ENCODE measurements at regions not wholly inside any gene's neighbourhood (a gene's known extent, or its start where the extent isn't known, plus 50 kb on each side); places are given as distances from the start of the nearest gene placed in this dataset.

GRCh38 chr7:54880326-54880989 lies 121.4 kb upstream of the SEC61G start:
- intact Hi-C loops (cut with DNase I; ENCODE audit: low total_unique reads), result no loop called here
- Histone ChIP-seq H3K4me1 (peaks cover 0 to 6% (median 0%) of the 10 kb centered on the region in 6 donors), H3K9me3 (no peaks in the 10 kb centered on the region), H3K36me3 (no peaks in the 10 kb centered on the region), H3K27me3 (replicated peaks in 1 of 7) (no peaks in the 10 kb centered on the region), H3K27ac (peak overlapping the region in 5 of 8 donors; percentile 14 to 58 (median 28)), H3K4me3 (no peak overlapping the region)
- WGBS, 5 donors, result 62 to 70% (median 65%) methylated on average over 11 of the region's 11 CpGs
- TF ChIP-seq POLR2A (IDR thresholded peaks at IDR 0.05) (no peak), POLR2AphosphoS5 (IDR thresholded peaks at IDR 0.05) (no peak)
- TF ChIP-seq, protein P1, sequence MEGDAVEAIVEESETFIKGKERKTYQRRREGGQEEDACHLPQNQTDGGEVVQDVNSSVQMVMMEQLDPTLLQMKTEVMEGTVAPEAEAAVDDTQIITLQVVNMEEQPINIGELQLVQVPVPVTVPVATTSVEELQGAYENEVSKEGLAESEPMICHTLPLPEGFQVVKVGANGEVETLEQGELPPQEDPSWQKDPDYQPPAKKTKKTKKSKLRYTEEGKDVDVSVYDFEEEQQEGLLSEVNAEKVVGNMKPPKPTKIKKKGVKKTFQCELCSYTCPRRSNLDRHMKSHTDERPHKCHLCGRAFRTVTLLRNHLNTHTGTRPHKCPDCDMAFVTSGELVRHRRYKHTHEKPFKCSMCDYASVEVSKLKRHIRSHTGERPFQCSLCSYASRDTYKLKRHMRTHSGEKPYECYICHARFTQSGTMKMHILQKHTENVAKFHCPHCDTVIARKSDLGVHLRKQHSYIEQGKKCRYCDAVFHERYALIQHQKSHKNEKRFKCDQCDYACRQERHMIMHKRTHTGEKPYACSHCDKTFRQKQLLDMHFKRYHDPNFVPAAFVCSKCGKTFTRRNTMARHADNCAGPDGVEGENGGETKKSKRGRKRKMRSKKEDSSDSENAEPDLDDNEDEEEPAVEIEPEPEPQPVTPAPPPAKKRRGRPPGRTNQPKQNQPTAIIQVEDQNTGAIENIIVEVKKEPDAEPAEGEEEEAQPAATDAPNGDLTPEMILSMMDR (IDR thresholded peaks at IDR 0.05 in 8 of 11, conservative IDR thresholded peaks at IDR 0.05 in 3 of 11), result no peak
- no peak for DNase-seq

GRCh38 chr7:54881816-54882520 lies 123.0 kb upstream of the SEC61G start:
- Histone ChIP-seq H3K9me3 (no peaks in the 10 kb centered on the region), H3K36me3 (no peaks in the 10 kb centered on the region), H3K4me1 (peaks cover 0 to 6% (median 0%) of the 10 kb centered on the region in 6 donors), H3K4me3 (no peak overlapping the region), H3K27ac (no peak overlapping the region), H3K27me3 (replicated peaks in 1 of 7) (no peaks in the 10 kb centered on the region)
- TF ChIP-seq POLR2AphosphoS5 (IDR thresholded peaks at IDR 0.05) (no peak), POLR2A (IDR thresholded peaks at IDR 0.05) (no peak)
- TF ChIP-seq, protein P1 (IDR thresholded peaks at IDR 0.05 in 8 of 11, conservative IDR thresholded peaks at IDR 0.05 in 3 of 11), result no peak
- DNase-seq, result no peak
- intact Hi-C loops (cut with DNase I; ENCODE audit: low total_unique reads), result no loop called here
- 67 to 80% (median 69%) methylated on average over 3 of the region's 3 CpGs for WGBS, 5 donors

DNA sequence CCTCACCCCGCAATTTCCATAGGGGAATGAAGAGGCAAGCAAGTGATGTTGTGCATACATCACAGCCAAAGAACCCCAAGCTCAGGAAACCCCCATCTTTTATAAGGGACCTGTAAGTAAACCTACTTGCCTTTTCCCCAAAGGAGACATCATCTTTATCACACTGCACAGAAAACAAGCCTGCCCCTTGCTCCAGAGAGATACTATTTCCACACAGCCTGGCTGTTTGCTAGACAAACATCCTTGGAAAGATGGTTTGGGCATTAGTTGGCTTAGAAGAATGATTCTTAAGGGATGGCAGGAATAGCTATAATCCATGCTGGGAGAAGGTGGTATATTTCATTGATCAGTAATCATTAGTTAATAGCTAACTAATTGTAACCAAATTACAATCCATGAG lies 123.7 kb upstream of the SEC61G start:
- no peak for TF ChIP-seq POLR2A (IDR thresholded peaks at IDR 0.05)
- no peak for TF ChIP-seq POLR2AphosphoS5 (IDR thresholded peaks at IDR 0.05)
- TF ChIP-seq, protein P1 (IDR thresholded peaks at IDR 0.05 in 8 of 11, conservative IDR thresholded peaks at IDR 0.05 in 3 of 11), result no peak
- H3K36me3 ChIP-seq, result no peaks in the 10 kb centered on the region
- no peak overlapping the region for H3K4me3 ChIP-seq
- 64 to 86% (median 76%) methylated on average over 1 of the region's 1 CpG for WGBS, 5 donors
- intact Hi-C loops (cut with DNase I; ENCODE audit: low total_unique reads), result no loop called here
- no peaks in the 10 kb centered on the region for H3K9me3 ChIP-seq
- no peak overlapping the region for H3K27ac ChIP-seq
- peaks cover 0 to under 1% (median 0%) of the 10 kb centered on the region in 7 donors for H3K27me3 ChIP-seq (replicated peaks in 1 of 7)
- no peak for DNase-seq
- peaks cover 0 to 6% (median 0%) of the 10 kb centered on the region in 6 donors for H3K4me1 ChIP-seq

- Histone ChIP-seq H3K36me3 (no peaks in the 10 kb centered on the region), H3K4me1 (peaks cover 0 to 9% (median 0%) of the 10 kb centered on the region in 6 donors), H3K4me3 (no peak overlapping the region), H3K27ac (no peak overlapping the region), H3K9me3 (no peaks in the 10 kb centered on the region), H3K27me3 (replicated peaks in 1 of 7) (peaks cover 0 to 9% (median 0%) of the 10 kb centered on the region in 7 donors)
- TF ChIP-seq, protein P1 (IDR thresholded peaks at IDR 0.05 in 8 of 11, conservative IDR thresholded peaks at IDR 0.05 in 3 of 11), result no peak
- TF ChIP-seq POLR2AphosphoS5 (IDR thresholded peaks at IDR 0.05) (no peak), POLR2A (IDR thresholded peaks at IDR 0.05) (no peak)
- 82 to 93% (median 88%) methylated on average over 1 of the region's 1 CpG for WGBS, 5 donors
- intact Hi-C loops (cut with DNase I; ENCODE audit: low total_unique reads), result no loop called here
- no peak for DNase-seq
Measured at GRCh38 chr7:54883576-54883975, 124.6 kb upstream of the SEC61G start.
